Erythroblast (primary cell): ENCODE measurements at regions not wholly inside any gene's neighbourhood (a gene's known extent, or its start where the extent isn't known, plus 50 kb on each side); places are given as distances from the start of the nearest gene placed in this dataset.

Source experiments
- DNase-seq, 2 experiments: peaks; one replicate each; lab custom pipeline; 2025; lab: John Stamatoyannopoulos, UW
- GATA1 ChIP-seq: IDR thresholded peaks from 2 replicates; pipeline ENCODE4 v1.6.1; 2011; ENCODE audit warnings: low read depth, mild to moderate bottlenecking, control low read depth, low read length, moderate library complexity
- POLR2A ChIP-seq: IDR thresholded peaks from 2 replicates; pipeline ENCODE4 v1.6.1; 2011; ENCODE audit warnings: mild to moderate bottlenecking, low read length

- no peak for DNase-seq
- TF ChIP-seq GATA1, result no peak
- no peak for TF ChIP-seq POLR2A
These were observed 131.9 kb downstream of the NPR3 start for GRCh38 chr5:32842813-32843530.

DNA sequence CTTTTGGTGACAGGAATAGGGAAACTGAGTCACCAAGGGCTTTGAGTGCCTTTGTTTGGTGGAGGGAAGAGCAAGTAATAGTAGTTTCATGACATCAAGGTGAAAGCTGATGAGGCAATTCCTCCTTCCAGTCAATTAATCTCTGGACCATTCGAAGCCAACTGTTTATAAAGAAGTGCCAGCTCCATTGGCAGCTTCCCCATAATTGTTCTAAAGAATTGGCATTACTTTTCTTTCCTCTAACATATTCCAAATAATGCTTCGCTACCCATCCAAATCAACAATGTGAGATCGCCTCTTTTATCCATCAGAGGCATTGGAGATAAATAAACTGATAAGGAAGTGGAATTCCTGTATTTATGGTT lies 132.4 kb downstream of the NPR3 start:
- no peak for TF ChIP-seq GATA1
- TF ChIP-seq POLR2A, result no peak
- DNase-seq, result no peak

GRCh38 chr5:32845171-32845570 lies 134.1 kb downstream of the NPR3 start:
- no peak for DNase-seq
- no peak for TF ChIP-seq POLR2A
- no peak for TF ChIP-seq GATA1

GRCh38 chr5:32848120-32848519 lies 137.0 kb downstream of the NPR3 start:
- no peak for DNase-seq
- TF ChIP-seq GATA1, result no peak
- TF ChIP-seq POLR2A, result no peak

DNA sequence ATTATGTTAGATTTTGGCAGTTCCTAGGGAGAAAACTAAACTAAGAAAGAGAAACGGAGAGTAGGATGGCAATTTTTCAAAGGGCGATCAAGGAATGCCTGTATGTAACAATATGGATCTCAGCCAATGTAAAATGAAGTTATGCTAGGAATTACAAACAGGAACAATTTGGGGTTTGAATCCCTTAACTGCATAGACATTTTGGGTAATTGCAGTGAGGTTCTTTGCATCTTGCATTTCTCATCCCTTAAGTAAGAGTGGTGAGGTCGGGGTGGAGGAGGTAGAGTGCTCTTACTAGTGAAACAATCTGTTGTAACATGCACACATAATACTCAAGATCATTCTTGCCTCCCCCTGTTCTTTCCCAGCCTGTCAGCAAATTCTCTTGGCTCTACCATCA lies 137.6 kb downstream of the NPR3 start:
- DNase-seq, result no peak
- TF ChIP-seq GATA1 (no peak), POLR2A (no peak)

GRCh38 chr5:32850817-32851496 lies 139.8 kb downstream of the NPR3 start:
- no peak for TF ChIP-seq POLR2A
- no peak for TF ChIP-seq GATA1
- DNase-seq, result no peak

DNA sequence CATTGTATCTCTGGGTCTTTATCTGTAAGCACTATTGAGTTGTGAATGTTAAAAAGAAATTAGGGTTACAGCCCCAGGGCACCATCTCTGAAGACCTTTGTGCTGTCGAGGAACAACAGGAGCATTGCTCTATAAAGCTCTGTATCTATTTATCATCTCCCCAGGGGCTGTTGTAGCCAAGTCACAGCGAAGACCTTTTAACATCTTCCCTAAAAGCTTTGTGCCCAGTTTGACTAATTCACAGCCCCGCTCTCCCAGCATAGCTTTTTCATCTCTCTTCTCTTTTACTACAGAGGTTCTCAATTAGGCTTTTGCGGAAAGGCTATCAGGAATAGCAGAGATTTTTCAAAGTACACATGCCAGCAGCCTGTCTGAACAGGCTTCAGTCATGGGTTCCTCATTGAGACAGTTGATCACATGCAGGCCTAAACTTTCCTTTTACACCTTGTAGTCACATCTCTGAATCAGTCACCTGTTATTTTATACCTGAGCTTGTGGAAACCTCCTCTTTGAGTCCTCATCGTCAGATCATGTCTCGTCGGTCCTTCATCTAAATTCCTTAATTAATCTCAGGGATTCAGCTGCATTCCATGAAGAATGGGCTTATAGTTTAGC lies 140.5 kb downstream of the NPR3 start:
- no peak for TF ChIP-seq POLR2A
- TF ChIP-seq GATA1, result no peak

DNA sequence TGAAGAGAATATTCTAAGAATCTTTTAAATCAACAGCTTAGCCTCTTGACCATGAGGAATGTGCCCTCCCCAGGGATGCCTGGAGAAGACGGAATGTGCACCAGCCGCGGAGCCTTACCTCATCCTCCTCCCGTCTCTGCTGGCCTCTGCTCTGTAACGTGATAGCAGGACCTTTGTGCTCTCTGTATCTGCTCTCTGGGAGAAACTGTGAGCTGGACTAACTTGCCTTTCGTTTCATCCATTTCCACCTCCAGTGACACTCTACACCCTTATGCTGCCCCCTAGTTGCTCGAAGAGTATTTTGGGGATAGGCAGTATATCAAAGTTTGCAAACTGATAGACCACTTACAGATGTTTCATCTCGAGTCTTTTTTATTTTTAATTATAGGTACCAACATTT lies 141.4 kb downstream of the NPR3 start:
- no peak for DNase-seq
- TF ChIP-seq POLR2A, result no peak
- TF ChIP-seq GATA1, result no peak

More for the DNA sequence above, 140.5 kb downstream of the NPR3 start:
- DNase-seq, result no peak

- TF ChIP-seq POLR2A (no peak), GATA1 (no peak)
- no peak for DNase-seq
These were observed 141.9 kb downstream of the NPR3 start for GRCh38 chr5:32852976-32853375.

DNA sequence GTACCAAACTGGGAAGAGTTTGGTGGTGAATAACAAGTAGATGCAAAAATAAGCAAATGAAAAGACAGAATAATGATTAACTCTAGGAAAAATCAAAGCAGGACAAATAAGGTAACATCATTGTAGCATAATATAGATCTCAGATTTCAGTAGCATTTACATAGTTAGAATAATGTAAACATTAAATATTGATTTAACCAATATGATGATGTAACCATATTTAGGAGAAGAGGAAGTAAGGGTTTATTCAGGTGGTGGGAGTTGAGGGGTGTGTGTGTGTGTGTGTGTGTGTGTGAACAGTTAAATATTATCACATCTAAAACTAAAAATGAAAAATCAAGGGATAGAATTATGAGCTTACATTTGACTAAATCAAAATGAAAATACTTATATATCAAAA lies 143.4 kb downstream of the NPR3 start:
- DNase-seq, result no peak
- no peak for TF ChIP-seq POLR2A

- DNase-seq, result no peak
- TF ChIP-seq GATA1, result no peak
- no peak for TF ChIP-seq POLR2A
These were observed 148.1 kb downstream of the NPR3 start for GRCh38 chr5:32859211-32859641.

DNA sequence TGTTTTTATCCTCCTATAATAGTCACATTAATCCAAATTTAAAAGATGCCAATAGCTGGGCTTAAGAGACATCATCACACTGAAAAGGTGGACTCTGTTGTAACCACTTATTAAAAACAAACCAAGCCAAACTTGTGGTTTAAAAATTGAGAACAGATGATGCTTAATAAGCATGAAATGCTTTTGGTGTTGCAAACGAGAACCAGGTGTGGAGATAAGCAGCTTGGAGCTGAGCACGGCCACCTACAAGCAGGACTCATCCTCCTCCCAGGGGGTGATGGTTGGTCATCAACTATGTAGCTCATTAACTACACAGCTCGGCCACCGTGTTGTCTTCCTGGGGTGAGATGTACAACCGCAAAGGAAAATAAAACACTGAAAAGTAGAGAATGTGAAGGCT lies 154.4 kb downstream of the NPR3 start:
- TF ChIP-seq GATA1 (no peak), POLR2A (no peak)
- no peak for DNase-seq

GRCh38 chr5:32866138-32866537 lies 155.0 kb downstream of the NPR3 start:
- TF ChIP-seq POLR2A, result no peak
- no peak for TF ChIP-seq GATA1
- no peak for DNase-seq

- DNase-seq, result no peak
- TF ChIP-seq GATA1 (no peak), POLR2A (no peak)
These were observed 158.1 kb downstream of the NPR3 start for GRCh38 chr5:32869216-32869615.
